K562 (cell line): ENCODE measurements at regions not wholly inside any gene's neighbourhood (a gene's known extent, or its start where the extent isn't known, plus 50 kb on each side); places are given as distances from the start of the nearest gene placed in this dataset.

ENCODE experiments used
- ATAC-seq: fragments of 200-7000 bp; cut with Tn5 transposase; 3 replicates; pipeline ENCODE4 v1.9.1; 2020; ENCODE audit warnings: moderate library complexity
- BruUV-seq: library from RNA; stranded (reverse); fragments of 400-500 nt; replicated peaks from 2 replicates; lab custom pipeline; 2021; lab: Mats Ljungman, UMichigan
- CTCF ChIA-PET: fragments of 300-600 bp; formaldehyde crosslinking; extraction: SDS; loops from one replicate; lab custom pipeline; 2021; ENCODE audit warnings: low intra/inter-chr PET ratio; lab: Yijun Ruan, JAX
- POLR2A ChIA-PET: fragments of 300-600, 350-650 bp; sonication (Branson Sonifier 250); formaldehyde crosslinking; extraction: SDS; loops from one replicate; lab custom pipeline; 2021; ENCODE audit warnings: antibody characterized with exemption, inconsistent platforms; lab: Yijun Ruan, JAX
- DNase-seq, 4 experiments: peaks; one replicate each; pipeline versions ENCODE4 v3.0.0 to v3.0.0-alpha.2; 2011 to 2018; ENCODE audit warnings: low spot score in 3 of 4, mixed read lengths in 3 of 4; ENCODE audit errors: extremely low read depth in 1 of 4
- FAIRE-seq: peaks from 2 replicates; lab custom pipeline; 2011; peaks lifted over from hg19 to GRCh38; lab: Jason Lieb, UNC
- H2AFZ ChIP-seq: 2 replicates; pipeline ENCODE4 v1.6.0; 2011; ENCODE audit warnings: low read depth, low read length, control low read depth, inconsistent platforms
- H3K27ac ChIP-seq: fragments of 200-600 bp; 3 replicates; pipeline ENCODE4 v1.8.0; 2011; ENCODE audit warnings: low read depth, mild to moderate bottlenecking, control low read depth, inconsistent platforms, low read length, moderate library complexity, mixed read lengths; ENCODE audit errors: extremely low read depth
- H3K27me3 ChIP-seq, 2 experiments: fragments of 300-600 bp in 1 of 2; 2 replicates in 1 of 2; 3 replicates in 1 of 2; pipeline versions ENCODE4 v1.6.0 to v1.8.0; 2011; ENCODE audit warnings: inconsistent platforms in 2 of 2, low read length in 2 of 2, mild to moderate bottlenecking in 1 of 2, mixed read lengths in 1 of 2, moderate library complexity in 1 of 2; ENCODE audit not compliant: control insufficient read depth in 2 of 2, insufficient read depth in 2 of 2
- H3K36me3 ChIP-seq: fragments of 300-600 bp; 3 replicates; pipeline ENCODE4 v1.8.0; 2011; ENCODE audit warnings: mild to moderate bottlenecking, low read length, inconsistent platforms; ENCODE audit not compliant: control insufficient read depth, insufficient read depth
- H3K4me1 ChIP-seq, 2 experiments: fragments of 200-600 bp in 1 of 2; replicated peaks in 1 of 2; 2 replicates in 1 of 2; 3 replicates in 1 of 2; pipeline versions ENCODE4 v1.5.1 to v1.8.0; 2011; ENCODE audit warnings: inconsistent platforms in 2 of 2, low read length in 2 of 2, mild to moderate bottlenecking in 1 of 2, mixed read lengths in 1 of 2, moderate library complexity in 1 of 2; ENCODE audit not compliant: control insufficient read depth in 2 of 2, insufficient read depth in 2 of 2
- H3K4me2 ChIP-seq: 2 replicates; pipeline ENCODE4 v1.6.1; 2011; ENCODE audit warnings: low read length, control low read depth, inconsistent platforms, mixed read lengths; ENCODE audit not compliant: insufficient read depth
- H3K4me3 ChIP-seq: fragments of 200-600 bp; sonication (generic), shearing (Covaris generic); 2 replicates; pipeline ENCODE4 v1.5.1; 2016; ENCODE audit warnings: control low read depth, inconsistent platforms
- H3K79me2 ChIP-seq: fragments of 200-600 bp; 3 replicates; pipeline ENCODE4 v1.8.0; 2011; ENCODE audit warnings: low read length, inconsistent platforms; ENCODE audit not compliant: control insufficient read depth, insufficient read depth
- H3K9ac ChIP-seq, 2 experiments: 2 replicates each; pipeline versions ENCODE4 v1.6.0 to v1.6.1; 2011; ENCODE audit warnings: low read depth in 2 of 2, low read length in 2 of 2, control low read depth in 1 of 2, inconsistent platforms in 1 of 2, mild to moderate bottlenecking in 1 of 2, mixed read lengths in 1 of 2; ENCODE audit not compliant: insufficient read depth in 1 of 2
- H3K9me1 ChIP-seq: one replicate; pipeline ENCODE4 v1.6.0; 2011; ENCODE audit warnings: inconsistent platforms, mild to moderate bottlenecking, low read length, moderate library complexity; ENCODE audit not compliant: control insufficient read depth, insufficient read depth
- H3K9me3 ChIP-seq: replicated peaks from 2 replicates; pipeline ENCODE4 v1.5.1; 2011; ENCODE audit warnings: low read depth, low read length, inconsistent platforms; ENCODE audit not compliant: control insufficient read depth, insufficient read depth
- H4K20me1 ChIP-seq: replicated peaks from 2 replicates; pipeline ENCODE4 v1.6.1; 2011; ENCODE audit warnings: low read length, inconsistent platforms, mixed read lengths; ENCODE audit not compliant: control insufficient read depth, insufficient read depth
- KDM5B ChIP-seq: fragments of 200-600 bp; sonication (generic); IDR thresholded peaks from 2 replicates; pipeline ENCODE4 v1.6.1; 2012; ENCODE audit warnings: low read depth, mild to moderate bottlenecking, moderate library complexity, low read length, control low read depth, inconsistent platforms; ENCODE audit not compliant: insufficient replicate concordance
- MTA1 ChIP-seq: fragments of 450-650 bp; IDR thresholded peaks from 2 replicates; pipeline ENCODE4 v1.6.1; 2017; ENCODE audit warnings: borderline replicate concordance
- POLR2A ChIP-seq: fragments of 450-650 bp; conservative IDR thresholded peaks from 2 replicates; pipeline ENCODE4 v1.6.1; 2016
- POLR2B ChIP-seq: fragments of 450-650 bp; IDR thresholded peaks from 2 replicates; pipeline ENCODE4 v1.6.1; 2018; ENCODE audit warnings: low read depth; ENCODE audit not compliant: partially characterized antibody
- ZFX ChIP-seq: sonication (generic); formaldehyde crosslinking; IDR thresholded peaks from 2 replicates; pipeline ENCODE4 v1.8.0; 2022; ENCODE audit warnings: mild to moderate bottlenecking, missing genetic modification reagents, moderate library complexity
- ZNF695 ChIP-seq: fragments of 450-650 bp; formaldehyde crosslinking; IDR thresholded peaks from 2 replicates; pipeline ENCODE4 v1.4.0; 2020; ENCODE audit warnings: mild to moderate bottlenecking, moderate library complexity
- WGBS: fragments of 100-300 bp; shearing (Covaris generic); methylation state at CpG from one replicate; pipeline ENCODE4 v1.1.6; 2016; ENCODE audit warnings: low coverage, mixed read lengths; ENCODE audit not compliant: insufficient coverage; ENCODE audit errors: missing lambda C conversion rate; 5-methylcytosine and 5-hydroxymethylcytosine counted together
- in situ Hi-C: fragments of 300-500 bp; cut with MboI; formaldehyde crosslinking; loops from 4 replicates; pipeline ENCODE4 v1.15.0; 2018; ENCODE audit warnings: inconsistent platforms, mixed read lengths
- intact Hi-C: fragments of 100-400 bp; cut with micrococcal nuclease; formaldehyde crosslinking; loops from 2 replicates; pipeline ENCODE4 v1.14.2; 2022
- TF ChIP-seq, protein P1 (sequence below): fragments of 450-650 bp; IDR thresholded peaks from 2 replicates; pipeline ENCODE4 v1.6.1; 2016
- TF ChIP-seq, protein P2 (sequence below), 2 experiments: fragments of 450-650 bp; formaldehyde crosslinking in 1 of 2; IDR thresholded peaks; 2 replicates each; pipeline versions ENCODE4 v1.4.0 to v1.6.1; 2014 to 2020; ENCODE audit warnings: mild to moderate bottlenecking in 2 of 2, borderline replicate concordance in 1 of 2, low read depth in 1 of 2

- no peak overlapping the region for H2AFZ ChIP-seq
- ChIA-PET CTCF (interaction anchor here (0.7 kb wide), 1 partner anchor 24 kb away, joined by 3 read pairs; no protein-coding TSS in a partner anchor), POLR2A (no interaction called here)
- FAIRE-seq (no peak), ATAC-seq (peak; percentile 41; the same call in 1 of the 3 replicates), DNase-seq (no peak)
- H3K36me3 ChIP-seq: no peaks in the 10 kb centered on the region
- TF ChIP-seq, protein P1, sequence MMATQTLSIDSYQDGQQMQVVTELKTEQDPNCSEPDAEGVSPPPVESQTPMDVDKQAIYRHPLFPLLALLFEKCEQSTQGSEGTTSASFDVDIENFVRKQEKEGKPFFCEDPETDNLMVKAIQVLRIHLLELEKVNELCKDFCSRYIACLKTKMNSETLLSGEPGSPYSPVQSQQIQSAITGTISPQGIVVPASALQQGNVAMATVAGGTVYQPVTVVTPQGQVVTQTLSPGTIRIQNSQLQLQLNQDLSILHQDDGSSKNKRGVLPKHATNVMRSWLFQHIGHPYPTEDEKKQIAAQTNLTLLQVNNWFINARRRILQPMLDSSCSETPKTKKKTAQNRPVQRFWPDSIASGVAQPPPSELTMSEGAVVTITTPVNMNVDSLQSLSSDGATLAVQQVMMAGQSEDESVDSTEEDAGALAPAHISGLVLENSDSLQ: no peak
- TF ChIP-seq POLR2B (no peak), MTA1 (no peak), ZFX (CRISPR knock-in tag) (no peak), ZNF695 (CRISPR knock-in tag) (no peak), POLR2A (no peak), KDM5B (no peak)
- TF ChIP-seq, protein P2, sequence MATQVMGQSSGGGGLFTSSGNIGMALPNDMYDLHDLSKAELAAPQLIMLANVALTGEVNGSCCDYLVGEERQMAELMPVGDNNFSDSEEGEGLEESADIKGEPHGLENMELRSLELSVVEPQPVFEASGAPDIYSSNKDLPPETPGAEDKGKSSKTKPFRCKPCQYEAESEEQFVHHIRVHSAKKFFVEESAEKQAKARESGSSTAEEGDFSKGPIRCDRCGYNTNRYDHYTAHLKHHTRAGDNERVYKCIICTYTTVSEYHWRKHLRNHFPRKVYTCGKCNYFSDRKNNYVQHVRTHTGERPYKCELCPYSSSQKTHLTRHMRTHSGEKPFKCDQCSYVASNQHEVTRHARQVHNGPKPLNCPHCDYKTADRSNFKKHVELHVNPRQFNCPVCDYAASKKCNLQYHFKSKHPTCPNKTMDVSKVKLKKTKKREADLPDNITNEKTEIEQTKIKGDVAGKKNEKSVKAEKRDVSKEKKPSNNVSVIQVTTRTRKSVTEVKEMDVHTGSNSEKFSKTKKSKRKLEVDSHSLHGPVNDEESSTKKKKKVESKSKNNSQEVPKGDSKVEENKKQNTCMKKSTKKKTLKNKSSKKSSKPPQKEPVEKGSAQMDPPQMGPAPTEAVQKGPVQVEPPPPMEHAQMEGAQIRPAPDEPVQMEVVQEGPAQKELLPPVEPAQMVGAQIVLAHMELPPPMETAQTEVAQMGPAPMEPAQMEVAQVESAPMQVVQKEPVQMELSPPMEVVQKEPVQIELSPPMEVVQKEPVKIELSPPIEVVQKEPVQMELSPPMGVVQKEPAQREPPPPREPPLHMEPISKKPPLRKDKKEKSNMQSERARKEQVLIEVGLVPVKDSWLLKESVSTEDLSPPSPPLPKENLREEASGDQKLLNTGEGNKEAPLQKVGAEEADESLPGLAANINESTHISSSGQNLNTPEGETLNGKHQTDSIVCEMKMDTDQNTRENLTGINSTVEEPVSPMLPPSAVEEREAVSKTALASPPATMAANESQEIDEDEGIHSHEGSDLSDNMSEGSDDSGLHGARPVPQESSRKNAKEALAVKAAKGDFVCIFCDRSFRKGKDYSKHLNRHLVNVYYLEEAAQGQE (IDR thresholded peaks at IDR 0.05; ENCODE audit: borderline replicate concordance): no peak
- TF ChIP-seq, protein P2 (CRISPR knock-in tag; IDR thresholded peaks at IDR 0.05; ENCODE audit: low read depth): no peak
- no peak overlapping the region for H3K27ac ChIP-seq
- H3K79me2 ChIP-seq: no peaks in the 10 kb centered on the region
- no peak overlapping the region for H3K4me2 ChIP-seq
- no peaks in the 10 kb centered on the region for H3K9me3 ChIP-seq
- H3K4me3 ChIP-seq: no peak overlapping the region
- no TSS peak for BruUV-seq
- in situ Hi-C loops (no loop called here), intact Hi-C loops (loop anchor here (10.0 kb wide), 2 partner anchors 81 to 561 kb away; partner anchors contain the start of gene HSPA13)
- no peak overlapping the region for H3K9ac ChIP-seq
- no peaks in the 10 kb centered on the region; a peak in 1 of 5 replicates for H3K27me3 ChIP-seq
- no peaks in the 10 kb centered on the region for H3K9me1 ChIP-seq
- 12% methylated on average over 8 of the region's 8 CpGs for WGBS
- H4K20me1 ChIP-seq: no peaks in the 10 kb centered on the region
- H3K4me1 ChIP-seq: no peaks in the 10 kb centered on the region
These were observed 79.0 kb downstream of the HSPA13 start for GRCh38 chr21:14303731-14304488.
